T-helper 17 cell (primary cell): ENCODE measurements at regions not wholly inside any gene's neighbourhood (a gene's known extent, or its start where the extent isn't known, plus 50 kb on each side); places are given as distances from the start of the nearest gene placed in this dataset.

Experiments used
- ATAC-seq: fragments of 150-1000 bp; cut with Tn5 transposase; 2 replicates; pipeline ENCODE4 v1.10.0; 2021; ENCODE audit warnings: mild to moderate bottlenecking, moderate library complexity
- DNase-seq, 3 donors: peaks; one replicate each; pipeline versions ENCODE4 v3.0.0 to v3.0.0-alpha.2; 2020 to 2021
- H3K9me3 ChIP-seq: one replicate; pipeline ENCODE4 v1.7.0; 2013; ENCODE audit warnings: low read length, mild to moderate bottlenecking; ENCODE audit not compliant: control insufficient read depth, poor library complexity, severe bottlenecking
- H3K27ac Mint-ChIP-seq: one replicate; pipeline ENCODE4 v1.8.0; 2022; ENCODE audit warnings: mild to moderate bottlenecking, moderate library complexity, mixed read lengths
- H3K27me3 Mint-ChIP-seq: one replicate; pipeline ENCODE4 v1.8.0; 2022; ENCODE audit warnings: mixed read lengths
- H3K36me3 Mint-ChIP-seq: one replicate; pipeline ENCODE4 v1.8.0; 2022; ENCODE audit warnings: low read depth, mixed read lengths
- H3K4me1 Mint-ChIP-seq: one replicate; pipeline ENCODE4 v1.8.0; 2022; ENCODE audit warnings: mild to moderate bottlenecking, mixed read lengths
- H3K4me3 Mint-ChIP-seq: one replicate; pipeline ENCODE4 v1.8.0; 2022; ENCODE audit warnings: mild to moderate bottlenecking, moderate library complexity, mixed read lengths

GRCh38 chr4:123977641-123978081, 581.1 kb downstream of the SPRY1 start:
- Mint-ChIP-seq H3K4me3 (no peak overlapping the region), H3K27ac (no peak overlapping the region), H3K4me1 (no peaks in the 10 kb centered on the region), H3K27me3 (no peaks in the 10 kb centered on the region), H3K36me3 (no peaks in the 10 kb centered on the region)
- ATAC-seq, result no peak
- DNase-seq, result no peak
- H3K9me3 ChIP-seq, result no peaks in the 10 kb centered on the region

GRCh38 chr4:123978637-123979036, 582.0 kb downstream of the SPRY1 start:
- H3K36me3 Mint-ChIP-seq, result no peaks in the 10 kb centered on the region
- DNase-seq (no peak), ATAC-seq (no peak)
- no peaks in the 10 kb centered on the region for H3K4me1 Mint-ChIP-seq
- H3K9me3 ChIP-seq, result no peaks in the 10 kb centered on the region
- no peak overlapping the region for H3K4me3 Mint-ChIP-seq
- no peak overlapping the region for H3K27ac Mint-ChIP-seq
- H3K27me3 Mint-ChIP-seq, result no peaks in the 10 kb centered on the region

GRCh38 chr4:123980736-123981300, 584.2 kb downstream of the SPRY1 start:
- no peak overlapping the region for H3K27ac Mint-ChIP-seq

GRCh38 chr4:123984886-123985285, 588.3 kb downstream of the SPRY1 start:
- no peaks in the 10 kb centered on the region for H3K36me3 Mint-ChIP-seq
- H3K27me3 Mint-ChIP-seq, result no peaks in the 10 kb centered on the region
- H3K27ac Mint-ChIP-seq, result no peak overlapping the region
- no peaks in the 10 kb centered on the region for H3K4me1 Mint-ChIP-seq
- H3K4me3 Mint-ChIP-seq, result no peak overlapping the region
- H3K9me3 ChIP-seq, result no peaks in the 10 kb centered on the region
- ATAC-seq (no peak), DNase-seq (no peak)

More at GRCh38 chr4:123980736-123981300, 584.2 kb downstream of the SPRY1 start:
- H3K9me3 ChIP-seq, result no peaks in the 10 kb centered on the region
- DNase-seq (no peak), ATAC-seq (no peak)
- H3K36me3 Mint-ChIP-seq, result no peaks in the 10 kb centered on the region
- no peaks in the 10 kb centered on the region for H3K27me3 Mint-ChIP-seq
- no peaks in the 10 kb centered on the region for H3K4me1 Mint-ChIP-seq
- H3K4me3 Mint-ChIP-seq, result no peak overlapping the region

- ATAC-seq, result no peak
- no peak overlapping the region for H3K27ac Mint-ChIP-seq
- H3K27me3 Mint-ChIP-seq, result no peaks in the 10 kb centered on the region
Observed at GRCh38 chr4:123986268-123986798, 589.7 kb downstream of the SPRY1 start.

GRCh38 chr4:123987408-123987807, 590.8 kb downstream of the SPRY1 start:
- H3K4me3 Mint-ChIP-seq, result no peak overlapping the region
- no peaks in the 10 kb centered on the region for H3K27me3 Mint-ChIP-seq
- no peaks in the 10 kb centered on the region for H3K4me1 Mint-ChIP-seq
- DNase-seq (no peak), ATAC-seq (no peak)
- H3K9me3 ChIP-seq, result no peaks in the 10 kb centered on the region
- no peaks in the 10 kb centered on the region for H3K36me3 Mint-ChIP-seq
- H3K27ac Mint-ChIP-seq, result no peak overlapping the region

More at GRCh38 chr4:123986268-123986798, 589.7 kb downstream of the SPRY1 start:
- Mint-ChIP-seq H3K4me3 (no peak overlapping the region), H3K4me1 (no peaks in the 10 kb centered on the region), H3K36me3 (no peaks in the 10 kb centered on the region)
- DNase-seq, result no peak
- H3K9me3 ChIP-seq, result no peaks in the 10 kb centered on the region

GRCh38 chr4:123990310-123990870, 593.8 kb downstream of the SPRY1 start:
- no peaks in the 10 kb centered on the region for H3K27me3 Mint-ChIP-seq
- no peaks in the 10 kb centered on the region for H3K9me3 ChIP-seq
- ATAC-seq, result no peak
- H3K27ac Mint-ChIP-seq, result no peak overlapping the region
- no peak overlapping the region for H3K4me3 Mint-ChIP-seq
- no peak for DNase-seq
- H3K36me3 Mint-ChIP-seq, result no peaks in the 10 kb centered on the region
- H3K4me1 Mint-ChIP-seq, result no peaks in the 10 kb centered on the region

GRCh38 chr4:123994917-123995316, 598.3 kb downstream of the SPRY1 start:
- H3K4me3 Mint-ChIP-seq, result no peak overlapping the region
- no peaks in the 10 kb centered on the region for H3K36me3 Mint-ChIP-seq
- no peaks in the 10 kb centered on the region for H3K27me3 Mint-ChIP-seq
- DNase-seq (no peak), ATAC-seq (no peak)
- no peaks in the 10 kb centered on the region for H3K4me1 Mint-ChIP-seq
- no peaks in the 10 kb centered on the region for H3K9me3 ChIP-seq
- no peak overlapping the region for H3K27ac Mint-ChIP-seq

GRCh38 chr4:123995936-123996335, 599.3 kb downstream of the SPRY1 start:
- DNase-seq (no peak), ATAC-seq (no peak)
- Mint-ChIP-seq H3K27me3 (no peaks in the 10 kb centered on the region), H3K36me3 (no peaks in the 10 kb centered on the region), H3K4me3 (no peak overlapping the region), H3K27ac (no peak overlapping the region), H3K4me1 (no peaks in the 10 kb centered on the region)
- H3K9me3 ChIP-seq, result no peaks in the 10 kb centered on the region

- Mint-ChIP-seq H3K27me3 (no peaks in the 10 kb centered on the region), H3K27ac (no peak overlapping the region), H3K4me3 (no peak overlapping the region), H3K36me3 (no peaks in the 10 kb centered on the region), H3K4me1 (no peaks in the 10 kb centered on the region)
- no peak for DNase-seq
- no peak for ATAC-seq
- no peaks in the 10 kb centered on the region for H3K9me3 ChIP-seq
Observed at GRCh38 chr4:123996718-123997510, 600.3 kb downstream of the SPRY1 start.

GRCh38 chr4:123997776-123998449, 601.3 kb downstream of the SPRY1 start:
- no peaks in the 10 kb centered on the region for H3K36me3 Mint-ChIP-seq
- H3K9me3 ChIP-seq, result no peaks in the 10 kb centered on the region
- H3K4me1 Mint-ChIP-seq, result no peaks in the 10 kb centered on the region
- DNase-seq (no peak), ATAC-seq (no peak)
- H3K4me3 Mint-ChIP-seq, result no peak overlapping the region
- H3K27ac Mint-ChIP-seq, result no peak overlapping the region
- H3K27me3 Mint-ChIP-seq, result no peaks in the 10 kb centered on the region

GRCh38 chr4:124000233-124000632, 603.6 kb downstream of the SPRY1 start:
- Mint-ChIP-seq H3K4me1 (no peaks in the 10 kb centered on the region), H3K4me3 (no peak overlapping the region), H3K27me3 (no peaks in the 10 kb centered on the region), H3K27ac (no peak overlapping the region), H3K36me3 (no peaks in the 10 kb centered on the region)
- no peak for ATAC-seq
- no peak for DNase-seq
- no peaks in the 10 kb centered on the region for H3K9me3 ChIP-seq

GRCh38 chr4:124015766-124016165, 619.2 kb downstream of the SPRY1 start:
- no peaks in the 10 kb centered on the region for H3K4me1 Mint-ChIP-seq
- H3K36me3 Mint-ChIP-seq, result no peaks in the 10 kb centered on the region
- DNase-seq (no peak), ATAC-seq (no peak)
- H3K27me3 Mint-ChIP-seq, result no peaks in the 10 kb centered on the region
- H3K9me3 ChIP-seq, result no peaks in the 10 kb centered on the region
- no peak overlapping the region for H3K27ac Mint-ChIP-seq
- H3K4me3 Mint-ChIP-seq, result no peak overlapping the region
